Activated T-helper 1 cell treated with anti-CD3 and anti-CD28 coated beads, Interleukin-12 subunit alpha, Interleukin-12 subunit beta, Interleukin-2, Interleukin-4 antibody, amounts not matched to agents 30 ng/mL and 10 ng/mL and 1 ng/mL, durations not matched to agents 14 hours and 24 hours and 36 hours (primary cell): ENCODE measurements at regions not wholly inside any gene's neighbourhood (a gene's known extent, or its start where the extent isn't known, plus 50 kb on each side); places are given as distances from the start of the nearest gene placed in this dataset.

Experiments
- DNase-seq: peaks from one replicate; pipeline ENCODE4 v3.0.0; 2021; ENCODE audit warnings: low spot score
- H3K27ac Mint-ChIP-seq: one replicate; pipeline ENCODE4 v1.8.0; 2021; ENCODE audit warnings: mild to moderate bottlenecking, mixed read lengths
- H3K27me3 Mint-ChIP-seq: one replicate; pipeline ENCODE4 v1.8.0; 2022; ENCODE audit warnings: mild to moderate bottlenecking, moderate library complexity, mixed read lengths; ENCODE audit not compliant: insufficient read depth
- H3K36me3 Mint-ChIP-seq: one replicate; pipeline ENCODE4 v1.8.0; 2021; ENCODE audit warnings: low read depth, mixed read lengths
- H3K4me1 Mint-ChIP-seq: one replicate; pipeline ENCODE4 v1.8.0; 2021; ENCODE audit warnings: low read depth, mixed read lengths
- H3K4me3 Mint-ChIP-seq: one replicate; pipeline ENCODE4 v1.8.0; 2021; ENCODE audit warnings: mild to moderate bottlenecking, moderate library complexity, mixed read lengths
- H3K9me3 Mint-ChIP-seq: one replicate; pipeline ENCODE4 v1.8.0; 2021; ENCODE audit warnings: mixed read lengths
- intact Hi-C: fragments of 100-400 bp; cut with micrococcal nuclease; formaldehyde crosslinking; loops from one replicate; pipeline ENCODE4 v1.15.1; 2024

DNA sequence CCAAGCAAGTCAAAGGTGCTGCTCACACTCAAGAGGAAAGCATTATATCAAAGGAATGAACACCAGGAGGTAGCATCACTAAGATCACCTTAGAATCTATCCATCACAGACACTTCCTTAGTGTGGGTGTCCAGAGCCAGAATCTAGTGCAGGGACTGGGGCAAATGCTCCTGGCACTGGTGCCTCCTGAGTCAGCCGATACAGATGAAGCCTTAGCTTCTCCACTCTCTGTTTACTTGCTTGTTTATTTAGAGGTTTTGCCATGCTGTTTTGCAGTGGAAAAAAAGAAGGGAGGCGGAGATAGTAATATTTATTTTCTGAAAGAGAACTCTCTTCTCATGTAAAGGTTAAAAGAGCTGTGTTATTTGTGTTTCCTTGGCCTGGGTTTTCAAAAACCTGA lies 303.1 kb downstream of the WDR11 start:
- no peaks in the 10 kb centered on the region for H3K36me3 Mint-ChIP-seq
- intact Hi-C loops = no loop called here
- H3K9me3 Mint-ChIP-seq = no peaks in the 10 kb centered on the region
- H3K27ac Mint-ChIP-seq = no peak overlapping the region
- no peak for DNase-seq
- H3K27me3 Mint-ChIP-seq = peaks cover 3% of the 10 kb centered on the region
- H3K4me3 Mint-ChIP-seq = no peak overlapping the region
- H3K4me1 Mint-ChIP-seq = no peaks in the 10 kb centered on the region

DNA sequence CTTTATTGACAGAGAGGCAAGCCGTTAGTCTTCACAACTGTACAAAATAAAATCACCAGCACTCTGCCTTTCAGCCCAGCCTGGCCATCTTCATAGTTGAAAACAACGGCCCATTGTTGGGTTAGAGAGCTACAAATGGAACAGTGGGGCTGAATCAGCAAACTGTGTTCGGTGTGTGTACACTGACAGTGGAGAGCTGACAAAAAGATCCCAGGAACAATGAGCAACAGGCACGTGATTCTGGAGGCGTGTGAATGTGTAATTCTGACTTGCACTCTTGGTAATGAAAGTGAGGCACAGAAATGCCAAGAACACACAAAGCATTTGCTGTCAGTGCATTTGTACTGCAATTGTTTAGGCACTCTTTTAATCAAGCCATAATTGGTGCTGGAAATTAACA lies 303.7 kb downstream of the WDR11 start:
- H3K36me3 Mint-ChIP-seq = no peaks in the 10 kb centered on the region
- no peak for DNase-seq
- no peaks in the 10 kb centered on the region for H3K4me1 Mint-ChIP-seq
- H3K4me3 Mint-ChIP-seq = no peak overlapping the region
- H3K27me3 Mint-ChIP-seq = peaks cover 3% of the 10 kb centered on the region
- no peak overlapping the region for H3K27ac Mint-ChIP-seq
- intact Hi-C loops = no loop called here
- H3K9me3 Mint-ChIP-seq = no peaks in the 10 kb centered on the region

DNA sequence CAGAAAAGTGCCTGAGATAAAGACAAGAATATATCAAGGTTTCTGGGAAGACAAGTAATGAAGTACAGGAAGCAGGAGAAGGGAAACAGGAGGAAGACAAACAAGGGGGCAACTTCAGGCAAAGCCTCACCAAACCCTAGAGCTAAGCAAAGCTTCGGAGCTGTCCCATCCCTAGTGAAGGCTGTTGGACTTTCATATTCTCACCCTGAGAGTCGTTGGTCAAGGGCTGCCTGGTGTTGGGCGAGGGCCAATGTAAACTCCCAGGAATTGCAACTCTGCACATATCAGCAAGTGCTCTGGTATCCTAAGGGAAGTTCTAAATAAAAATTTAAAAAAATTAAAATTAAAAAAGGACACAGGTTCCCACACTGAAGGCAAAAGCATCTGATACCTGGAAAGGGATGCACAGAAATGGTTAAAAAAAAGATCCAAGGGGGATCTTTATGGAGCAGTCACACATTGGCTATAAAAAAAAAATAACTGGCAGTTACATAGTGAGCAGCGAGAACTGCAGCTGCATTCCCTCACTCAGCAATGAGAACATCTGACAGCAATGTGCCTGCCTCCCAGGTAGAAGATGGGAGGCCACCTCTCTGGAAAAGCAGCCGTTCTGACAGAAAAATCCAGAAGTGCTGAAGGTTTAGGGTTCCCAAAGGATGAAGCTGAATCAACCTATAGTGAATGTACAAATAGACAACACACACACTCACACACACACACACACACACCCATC lies 304.7 kb downstream of the WDR11 start:
- Mint-ChIP-seq H3K36me3 (no peaks in the 10 kb centered on the region), H3K4me3 (no peak overlapping the region), H3K27me3 (peaks cover 1% of the 10 kb centered on the region), H3K4me1 (no peaks in the 10 kb centered on the region), H3K27ac (no peak overlapping the region), H3K9me3 (no peaks in the 10 kb centered on the region)
- no peak for DNase-seq
- intact Hi-C loops = no loop called here

DNA sequence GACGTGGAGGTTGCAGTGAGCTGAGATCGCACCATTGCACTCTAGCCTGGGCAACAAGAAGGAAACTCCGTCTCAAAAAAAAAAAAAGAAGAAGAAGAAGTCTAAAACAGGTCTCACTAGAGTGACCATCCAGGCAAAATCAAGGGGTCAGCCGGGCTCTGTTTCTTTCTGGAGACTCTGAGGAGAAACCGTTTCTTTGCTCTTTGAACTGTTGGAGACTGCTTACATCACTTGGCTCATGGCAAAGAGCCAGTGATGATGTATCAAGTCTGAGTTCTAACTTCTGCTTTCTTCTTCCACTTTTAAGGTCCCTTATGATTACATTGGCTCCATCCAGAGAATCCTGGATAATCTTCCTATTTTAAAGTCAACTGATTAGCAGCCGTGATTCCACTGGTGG lies 306.8 kb downstream of the WDR11 start:
- H3K4me3 Mint-ChIP-seq = no peak overlapping the region
- intact Hi-C loops = no loop called here
- DNase-seq = no peak
- no peaks in the 10 kb centered on the region for H3K36me3 Mint-ChIP-seq
- no peak overlapping the region for H3K27ac Mint-ChIP-seq
- H3K9me3 Mint-ChIP-seq = no peaks in the 10 kb centered on the region
- H3K4me1 Mint-ChIP-seq = no peaks in the 10 kb centered on the region
- no peaks in the 10 kb centered on the region for H3K27me3 Mint-ChIP-seq

DNA sequence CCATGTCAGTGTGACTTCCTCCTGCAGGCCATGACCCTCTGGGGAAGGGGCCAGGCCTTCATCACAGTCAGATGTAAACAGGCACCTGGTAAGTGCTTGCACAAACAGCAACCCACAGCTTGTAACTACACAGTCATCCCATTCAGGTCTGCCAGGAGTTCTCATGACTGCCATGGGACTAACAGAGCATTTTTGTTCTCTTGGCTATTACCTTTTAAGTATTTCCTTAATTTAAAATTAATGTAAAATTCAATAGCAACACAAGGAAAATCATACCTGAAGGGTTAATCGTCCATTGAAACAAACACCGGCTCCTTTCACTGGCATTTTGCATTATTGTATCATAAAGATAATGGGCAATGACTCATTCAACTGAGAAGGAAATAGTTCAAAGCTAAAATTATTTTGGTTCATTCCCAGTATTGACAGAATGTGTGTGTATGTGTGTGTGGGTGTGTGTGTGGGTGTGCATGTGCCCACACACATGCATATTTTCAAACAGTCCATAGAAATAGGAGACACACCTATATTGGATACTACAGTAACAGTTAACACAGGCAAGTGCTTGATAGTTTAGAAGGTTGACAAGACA lies 307.9 kb downstream of the WDR11 start:
- DNase-seq = no peak
- H3K9me3 Mint-ChIP-seq = no peaks in the 10 kb centered on the region
- no peaks in the 10 kb centered on the region for H3K36me3 Mint-ChIP-seq
- no peak overlapping the region for H3K27ac Mint-ChIP-seq
- H3K27me3 Mint-ChIP-seq = no peaks in the 10 kb centered on the region
- no peak overlapping the region for H3K4me3 Mint-ChIP-seq
- no peaks in the 10 kb centered on the region for H3K4me1 Mint-ChIP-seq
- intact Hi-C loops = no loop called here

DNA sequence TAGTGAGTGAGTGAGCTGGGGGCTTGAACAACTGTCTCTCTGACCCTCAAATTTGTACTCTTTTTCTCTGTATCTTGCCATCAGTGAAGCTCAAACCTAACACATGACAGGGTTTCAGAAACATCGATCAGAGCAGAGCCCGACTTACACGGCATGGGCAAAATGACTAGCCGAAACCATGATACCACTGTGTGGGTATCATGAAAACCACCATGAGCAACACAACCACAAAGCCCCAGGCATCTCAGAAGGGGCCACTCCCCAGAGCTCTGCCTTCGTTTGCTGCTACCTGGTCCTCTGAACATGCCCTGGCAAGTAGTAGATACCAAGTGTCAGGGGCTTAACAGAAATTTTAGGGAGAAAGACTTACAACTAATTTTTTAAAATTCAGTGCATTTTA lies 308.5 kb downstream of the WDR11 start:
- no peaks in the 10 kb centered on the region for H3K4me1 Mint-ChIP-seq
- no peak overlapping the region for H3K27ac Mint-ChIP-seq
- no peaks in the 10 kb centered on the region for H3K27me3 Mint-ChIP-seq
- H3K36me3 Mint-ChIP-seq = no peaks in the 10 kb centered on the region
- H3K9me3 Mint-ChIP-seq = no peaks in the 10 kb centered on the region
- no peak overlapping the region for H3K4me3 Mint-ChIP-seq
- intact Hi-C loops = no loop called here
- no peak for DNase-seq

DNA sequence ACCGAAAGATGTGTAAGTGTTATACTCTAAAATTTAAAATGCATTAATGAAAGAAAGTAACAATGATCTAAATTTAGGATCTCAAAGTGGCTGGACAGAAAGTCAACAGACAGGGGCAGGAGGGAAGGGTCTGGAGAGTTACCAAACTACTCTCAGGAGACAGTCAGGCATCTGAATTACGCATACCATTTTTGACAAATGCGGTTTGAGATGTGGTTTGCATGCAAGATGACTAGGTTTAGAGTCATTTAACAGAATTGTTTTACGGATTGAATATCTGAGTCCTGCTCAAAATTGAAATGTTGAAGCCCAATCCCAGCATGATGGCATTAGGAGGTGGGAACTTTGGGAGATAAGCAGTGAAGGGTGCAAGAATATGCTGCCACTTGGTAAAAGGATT lies 314.1 kb downstream of the WDR11 start:
- H3K9me3 Mint-ChIP-seq = no peaks in the 10 kb centered on the region
- H3K4me3 Mint-ChIP-seq = no peak overlapping the region
- no peaks in the 10 kb centered on the region for H3K36me3 Mint-ChIP-seq
- H3K27me3 Mint-ChIP-seq = no peaks in the 10 kb centered on the region
- H3K27ac Mint-ChIP-seq = no peak overlapping the region
- intact Hi-C loops = no loop called here
- H3K4me1 Mint-ChIP-seq = no peaks in the 10 kb centered on the region
- no peak for DNase-seq

DNA sequence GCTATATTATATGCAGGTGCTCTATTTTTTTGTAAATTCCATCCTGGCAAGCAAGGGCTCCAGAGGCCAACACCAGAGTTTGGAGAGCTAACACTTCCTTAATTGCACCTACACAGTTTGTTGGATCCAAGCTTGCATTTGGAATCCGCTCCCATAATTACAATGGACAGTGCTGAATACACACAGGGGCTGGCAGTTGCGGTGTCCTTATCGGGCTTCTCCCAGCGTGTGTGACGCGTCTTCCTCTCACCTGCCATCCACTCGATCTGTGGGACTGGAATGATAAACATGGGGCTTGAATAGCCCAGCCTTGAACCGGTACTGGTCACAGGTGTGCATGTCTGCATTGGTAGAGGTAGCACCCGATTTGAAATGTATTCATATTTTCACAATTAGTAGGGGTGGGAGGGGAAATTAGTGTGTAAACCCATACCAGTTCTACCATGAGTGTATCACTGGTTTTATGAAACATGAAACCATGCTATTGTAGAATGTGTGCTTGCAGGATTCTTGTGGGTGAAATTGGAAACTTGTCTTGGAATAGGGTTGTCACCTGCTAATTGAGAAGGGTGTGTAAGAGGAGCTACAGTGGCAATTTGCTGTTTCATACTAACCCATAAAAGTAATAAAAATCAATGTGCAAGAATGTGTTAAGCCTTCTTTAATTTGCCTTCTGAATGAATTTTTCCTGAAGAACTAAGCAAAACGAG lies 316.5 kb downstream of the WDR11 start:
- no peaks in the 10 kb centered on the region for H3K9me3 Mint-ChIP-seq
- intact Hi-C loops = no loop called here

DNA sequence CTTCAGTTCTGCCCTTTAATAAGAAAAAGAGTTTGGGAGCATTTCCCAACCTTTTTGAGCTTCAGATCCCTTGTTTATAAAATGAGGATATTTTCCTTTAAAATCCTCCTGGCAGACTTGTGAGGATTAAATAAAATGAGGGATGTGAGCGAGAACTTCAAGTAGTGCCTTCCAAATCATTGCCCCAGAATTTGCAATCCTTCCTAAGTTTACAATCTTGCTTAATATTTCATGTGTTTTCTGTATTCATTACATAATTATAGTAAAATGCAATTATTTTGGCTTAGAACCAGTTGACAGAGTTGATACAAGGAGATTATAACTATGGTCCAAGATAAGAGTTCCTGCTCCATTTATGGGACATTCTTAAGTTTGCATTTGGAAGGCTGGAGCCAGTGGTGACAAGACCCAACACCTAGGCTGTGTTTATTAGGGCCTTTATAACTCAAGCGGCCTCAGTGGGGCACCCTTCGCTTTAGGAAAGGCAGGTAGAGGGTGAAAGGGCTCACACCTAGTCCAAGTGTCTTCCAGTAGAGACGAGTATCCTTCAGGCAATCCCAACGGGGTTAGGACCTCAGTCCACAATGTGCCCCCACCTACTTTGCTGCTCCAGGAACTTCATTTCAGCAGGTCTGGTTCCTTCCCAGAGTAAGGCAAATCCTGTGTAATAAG lies 317.5 kb downstream of the WDR11 start:
- Mint-ChIP-seq H3K36me3 (no peaks in the 10 kb centered on the region), H3K27ac (no peak overlapping the region), H3K27me3 (no peaks in the 10 kb centered on the region), H3K4me1 (no peaks in the 10 kb centered on the region), H3K4me3 (no peak overlapping the region), H3K9me3 (no peaks in the 10 kb centered on the region)
- intact Hi-C loops = no loop called here
- DNase-seq = no peak

More for the DNA sequence above, 316.5 kb downstream of the WDR11 start:
- Mint-ChIP-seq H3K4me1 (no peaks in the 10 kb centered on the region), H3K27me3 (no peaks in the 10 kb centered on the region), H3K4me3 (no peak overlapping the region), H3K36me3 (no peaks in the 10 kb centered on the region), H3K27ac (no peak overlapping the region)
- no peak for DNase-seq

DNA sequence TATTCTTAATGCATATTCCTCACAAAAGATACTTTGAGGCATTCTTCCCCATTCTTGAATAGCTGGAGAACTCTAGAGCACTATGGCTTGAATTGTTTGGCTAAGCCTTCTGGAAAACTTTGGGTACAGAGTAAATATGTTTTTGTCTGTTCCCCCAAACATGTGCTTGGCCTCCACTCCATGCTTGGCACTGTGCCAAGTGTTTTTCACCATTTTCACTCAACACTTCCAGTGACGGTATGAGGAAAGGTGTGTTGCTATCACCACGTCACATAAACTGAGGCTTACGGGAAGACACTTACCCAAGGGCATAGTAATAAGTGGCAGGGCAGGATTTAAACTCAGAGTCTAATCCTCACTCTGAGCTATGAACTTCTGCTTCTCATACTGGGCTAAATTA lies 318.2 kb downstream of the WDR11 start:
- no peaks in the 10 kb centered on the region for H3K27me3 Mint-ChIP-seq
- H3K4me1 Mint-ChIP-seq = no peaks in the 10 kb centered on the region
- DNase-seq = no peak
- H3K36me3 Mint-ChIP-seq = no peaks in the 10 kb centered on the region
- no peak overlapping the region for H3K27ac Mint-ChIP-seq
- no peak overlapping the region for H3K4me3 Mint-ChIP-seq
- intact Hi-C loops = no loop called here
- no peaks in the 10 kb centered on the region for H3K9me3 Mint-ChIP-seq

DNA sequence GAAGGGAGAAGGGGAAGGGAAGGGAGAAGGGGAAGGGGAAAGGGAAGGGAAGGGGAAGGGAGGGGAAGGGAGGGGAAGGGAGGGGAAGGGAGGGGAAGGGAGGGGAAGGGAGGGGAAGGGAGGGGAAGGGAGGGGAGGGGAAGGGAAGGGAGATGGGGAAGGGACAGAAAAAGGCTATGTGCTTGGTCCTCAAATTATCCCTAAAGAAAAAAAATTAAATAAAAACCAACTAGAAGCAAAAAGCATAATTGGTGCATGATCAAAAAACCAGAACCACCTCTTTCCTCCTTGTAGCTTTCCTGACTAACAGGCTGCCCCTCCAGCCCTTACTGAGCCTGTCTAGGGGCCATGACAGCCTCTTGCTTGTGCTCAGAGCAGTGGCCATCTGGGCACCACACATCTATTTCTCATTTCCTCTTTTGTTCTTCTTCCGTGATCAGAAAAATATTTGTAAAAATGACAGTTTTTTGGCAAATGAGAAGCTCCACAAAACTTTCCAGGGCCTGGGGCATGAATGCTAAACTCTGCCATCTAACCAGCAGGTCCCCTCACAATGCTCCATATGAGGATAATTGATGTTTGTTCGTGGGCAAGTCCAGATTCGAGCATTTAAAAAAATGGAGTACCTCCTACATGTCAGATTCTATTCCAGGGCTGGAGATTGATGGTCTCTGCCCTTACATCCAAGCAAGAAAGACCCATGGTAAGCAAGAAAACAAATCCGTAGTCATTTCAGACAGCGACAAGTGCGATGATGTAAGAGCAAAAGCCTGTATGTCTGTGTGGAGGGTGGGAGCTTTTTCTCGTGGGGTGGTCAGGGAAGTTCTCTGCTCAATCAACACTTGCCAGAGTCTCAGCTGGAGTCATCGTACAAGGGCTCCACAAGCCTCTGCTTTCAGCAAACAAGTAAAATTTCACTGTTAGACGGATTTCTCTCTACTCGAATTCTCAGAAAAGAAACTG lies 320.9 kb downstream of the WDR11 start:
- DNase-seq = no peak
- no peaks in the 10 kb centered on the region for H3K9me3 Mint-ChIP-seq
- no peaks in the 10 kb centered on the region for H3K27me3 Mint-ChIP-seq
- H3K36me3 Mint-ChIP-seq = no peaks in the 10 kb centered on the region
- H3K4me1 Mint-ChIP-seq = no peaks in the 10 kb centered on the region
- intact Hi-C loops = no loop called here
- H3K4me3 Mint-ChIP-seq = no peak overlapping the region
- no peak overlapping the region for H3K27ac Mint-ChIP-seq

DNA sequence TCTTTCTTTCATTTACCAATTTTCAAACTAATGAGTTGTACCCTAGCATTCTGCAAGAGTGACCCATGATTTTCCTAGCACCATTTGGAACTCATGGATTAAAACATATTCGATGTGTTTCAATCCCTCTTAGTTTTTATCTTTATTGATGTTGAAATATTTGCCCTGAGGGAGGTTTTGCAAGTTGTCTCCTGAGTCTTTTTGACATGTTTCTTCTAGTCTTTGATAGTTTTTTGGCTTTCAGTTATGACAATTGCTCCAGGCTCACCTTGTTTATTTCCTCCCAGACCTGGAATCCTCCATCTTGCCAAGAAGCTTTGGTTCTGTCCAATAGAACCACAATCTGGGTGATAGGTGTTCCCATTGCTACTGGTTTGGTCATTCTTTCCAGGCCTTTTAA lies 327.8 kb downstream of the WDR11 start:
- Mint-ChIP-seq H3K27ac (no peak overlapping the region), H3K4me3 (no peak overlapping the region), H3K9me3 (no peaks in the 10 kb centered on the region), H3K27me3 (no peaks in the 10 kb centered on the region), H3K36me3 (no peaks in the 10 kb centered on the region), H3K4me1 (no peaks in the 10 kb centered on the region)
- DNase-seq = no peak
- intact Hi-C loops = no loop called here
